Activated CD8-positive, alpha-beta memory T cell treated with anti-CD3 and anti-CD28 coated beads for 48 hours (primary cell): ENCODE measurements at regions not wholly inside any gene's neighbourhood (a gene's known extent, or its start where the extent isn't known, plus 50 kb on each side); places are given as distances from the start of the nearest gene placed in this dataset.

Experiments used
- DNase-seq, 3 experiments: peaks; one replicate each; pipeline ENCODE4 v3.0.0-alpha.2; 2020; ENCODE audit warnings: low read depth in 2 of 3, low spot score in 2 of 3

GRCh38 chr10:56895306-56895705, 534.2 kb upstream of the ZWINT start:
- no peak for DNase-seq

- DNase-seq: no peak
Observed at GRCh38 chr10:56881218-56881617, 520.2 kb upstream of the ZWINT start.

GRCh38 chr10:56880606-56881005, 519.5 kb upstream of the ZWINT start:
- no peak for DNase-seq

GRCh38 chr10:56874950-56875349, 513.9 kb upstream of the ZWINT start:
- DNase-seq: no peak

- DNase-seq: no peak
Observed at GRCh38 chr10:56871160-56871668, 510.2 kb upstream of the ZWINT start.

GRCh38 chr10:56867236-56867635, 506.2 kb upstream of the ZWINT start:
- DNase-seq: no peak

GRCh38 chr10:56856569-56856968, 495.5 kb upstream of the ZWINT start:
- DNase-seq: no peak

GRCh38 chr10:56844978-56845529, 484.0 kb upstream of the ZWINT start:
- no peak for DNase-seq

GRCh38 chr10:56836659-56837058, 475.6 kb upstream of the ZWINT start:
- no peak for DNase-seq

GRCh38 chr10:56831681-56832080, 470.6 kb upstream of the ZWINT start:
- no peak for DNase-seq

- DNase-seq: no peak
Observed at GRCh38 chr10:56823849-56824248, 462.8 kb upstream of the ZWINT start.

- no peak for DNase-seq
Observed at GRCh38 chr10:56805022-56805421, 444.0 kb upstream of the ZWINT start.

- no peak for DNase-seq
Observed at GRCh38 chr10:56785292-56785691, 424.2 kb upstream of the ZWINT start.

- DNase-seq: no peak
Observed at GRCh38 chr10:56782503-56782902, 421.4 kb upstream of the ZWINT start.

GRCh38 chr10:56771343-56771742, 410.3 kb upstream of the ZWINT start:
- no peak for DNase-seq

- no peak for DNase-seq
Observed at GRCh38 chr10:56763090-56763489, 402.0 kb upstream of the ZWINT start.

GRCh38 chr10:56745490-56745889, 384.4 kb upstream of the ZWINT start:
- no peak for DNase-seq

GRCh38 chr10:56728349-56728748, 367.3 kb upstream of the ZWINT start:
- DNase-seq: no peak

GRCh38 chr10:56722912-56723311, 361.9 kb upstream of the ZWINT start:
- no peak for DNase-seq

GRCh38 chr10:56715262-56715661, 354.2 kb upstream of the ZWINT start:
- no peak for DNase-seq

GRCh38 chr10:56698506-56698905, 337.4 kb upstream of the ZWINT start:
- DNase-seq: no peak

GRCh38 chr10:56679578-56679977, 318.5 kb upstream of the ZWINT start:
- no peak for DNase-seq

GRCh38 chr10:56662765-56663447, 301.8 kb upstream of the ZWINT start:
- no peak for DNase-seq
